ENCODE measurements at regions not wholly inside any gene's neighbourhood (a gene's known extent, or its start where the extent isn't known, plus 50 kb on each side); places are given as distances from the start of the nearest gene placed in this dataset.

GRCh38 chr3:194961149-194961548 lies 275.5 kb downstream of the FAM43A start:
- H3K27ac ChIP-seq (ENCODE audit: insufficient read length, low read depth, low read length) = no peak overlapping the region
- no peak for TF ChIP-seq CTCF (conservative IDR thresholded peaks at IDR 0.05)
- Mint-ChIP-seq H3K36me3 (ENCODE audit: insufficient read depth in 1 of 3, low read depth in 3 of 3) (no peaks in the 10 kb centered on the region), H3K9me3 (no peaks in the 10 kb centered on the region), H3K27ac (no peak overlapping the region), H3K4me3 (no peak overlapping the region; a peak in 1 of 5 replicates), H3K27me3 (ENCODE audit: low read depth) (peaks cover 3% of the 10 kb centered on the region; the same call in 1 of the 2 replicates), H3K4me1 (peaks cover 0 to 3% of the 10 kb centered on the region in 2 experiments; a peak in 1 of 4 replicates)
- H3K9ac ChIP-seq (ENCODE audit: extremely low read depth, insufficient read length, low read length) = no peak overlapping the region
- no peak for DNase-seq
- H2BK5ac ChIP-seq (ENCODE audit: insufficient read length, low read length) = no peak overlapping the region
- H3K27me3 ChIP-seq (ENCODE audit: insufficient read depth, low read length) = no peaks in the 10 kb centered on the region
- H4K5ac ChIP-seq (ENCODE audit: insufficient read length, low read depth, low read length) = no peak overlapping the region
- H2BK120ac ChIP-seq (ENCODE audit: low read depth, low read length, poor library complexity, severe bottlenecking) = no peak overlapping the region
- no peak overlapping the region for H2BK12ac ChIP-seq (ENCODE audit: insufficient read length, low read depth, low read length)
- H2BK15ac ChIP-seq (ENCODE audit: low read depth, low read length) = no peak overlapping the region
- H3K23ac ChIP-seq (ENCODE audit: insufficient read length, low read depth, low read length) = no peak overlapping the region
- no peak overlapping the region for H2BK20ac ChIP-seq (ENCODE audit: low read depth, low read length, poor library complexity, severe bottlenecking)
- H3T11ph ChIP-seq (ENCODE audit: low read length) = no peak overlapping the region
- H4K20me1 ChIP-seq (ENCODE audit: control insufficient read depth, insufficient read depth, insufficient read length) = no peaks in the 10 kb centered on the region
- H2AFZ ChIP-seq (ENCODE audit: low read length) = no peak overlapping the region
- H3K56ac ChIP-seq (ENCODE audit: insufficient read length, low read depth, low read length) = no peak overlapping the region
- H3K4me2 ChIP-seq (ENCODE audit: insufficient read depth, insufficient read length, low read length) = no peak overlapping the region
- no peak overlapping the region for H4K8ac ChIP-seq (replicated peaks; ENCODE audit: insufficient read length, low read depth, low read length)
- no peak overlapping the region for H3K4ac ChIP-seq (ENCODE audit: low read depth, low read length)
- no peak overlapping the region for H4K91ac ChIP-seq (ENCODE audit: insufficient read length, low read depth, low read length)
- H2AK5ac ChIP-seq (ENCODE audit: insufficient read length, low read length) = no peak overlapping the region
- H3K4me1 ChIP-seq (ENCODE audit: insufficient read depth, low read length) = no peaks in the 10 kb centered on the region; the same call in 1 of the 2 replicates
- no peaks in the 10 kb centered on the region for H3K79me1 ChIP-seq (ENCODE audit: insufficient read depth, low read depth, low read length, poor library complexity, severe bottlenecking)
- no peak overlapping the region for H3K18ac ChIP-seq (ENCODE audit: insufficient read length, low read depth, low read length)
- H3K79me2 ChIP-seq (ENCODE audit: insufficient read depth, low read length) = no peaks in the 10 kb centered on the region
- no peaks in the 10 kb centered on the region for H3K23me2 ChIP-seq (ENCODE audit: insufficient read length, low read depth, low read length, poor library complexity, severe bottlenecking)
- WGBS (ENCODE audit: extremely low coverage, insufficient read length, low lambda C conversion rate) = no CpG with 5 or more reads among the region's 11 CpGs
- no peak overlapping the region; the same call in 1 of the 2 replicates for H3K14ac ChIP-seq (ENCODE audit: insufficient read depth, low read length)
- H3K9me3 ChIP-seq (ENCODE audit: control insufficient read depth, low read depth, low read length) = no peaks in the 10 kb centered on the region
